Thymus (tissue), 11 donors: ENCODE measurements at regions not wholly inside any gene's neighbourhood (a gene's known extent, or its start where the extent isn't known, plus 50 kb on each side); places are given as distances from the start of the nearest gene placed in this dataset.
"Not testable (repeated sequence)": the region's sequence is repeated elsewhere in the genome, so short reads cannot be mapped to it uniquely, and the experiment has no call there.

Experiments used
- DNase-seq, 9 donors: peaks; one replicate each; pipeline ENCODE4 v3.0.0-alpha.2; 2013; ENCODE audit warnings: low spot score in 9 of 9, low read depth in 6 of 9, missing footprints in 1 of 9
- H3K27ac ChIP-seq, 2 donors: one replicate each; pipeline ENCODE4 v1.5.1; 2013; ENCODE audit warnings: control low read depth in 1 of 2, low read depth in 1 of 2, low read length in 1 of 2, mild to moderate bottlenecking in 1 of 2, moderate library complexity in 1 of 2
- H3K27me3 ChIP-seq, 2 donors: one replicate each; pipeline ENCODE4 v1.5.1; 2013; ENCODE audit warnings: low read length in 1 of 2; ENCODE audit not compliant: control insufficient read depth in 2 of 2, insufficient read depth in 1 of 2
- H3K36me3 ChIP-seq, 2 donors: one replicate each; pipeline ENCODE4 v1.5.1; 2013; ENCODE audit warnings: low read length in 1 of 2, mild to moderate bottlenecking in 1 of 2, moderate library complexity in 1 of 2; ENCODE audit not compliant: control insufficient read depth in 2 of 2, insufficient read depth in 2 of 2
- H3K4me1 ChIP-seq, 2 donors: one replicate each; pipeline ENCODE4 v1.5.1; 2013; ENCODE audit warnings: low read length in 2 of 2; ENCODE audit not compliant: control insufficient read depth in 2 of 2, insufficient read depth in 2 of 2
- H3K4me3 ChIP-seq, 2 donors: one replicate each; pipeline ENCODE4 v1.5.1; 2013; ENCODE audit warnings: low read length in 2 of 2, control low read depth in 1 of 2, mild to moderate bottlenecking in 1 of 2
- H3K9me3 ChIP-seq, 2 donors: one replicate each; pipeline ENCODE4 v1.5.1; 2013; ENCODE audit warnings: low read length in 1 of 2, mild to moderate bottlenecking in 1 of 2; ENCODE audit not compliant: control insufficient read depth in 2 of 2, insufficient read depth in 1 of 2
- WGBS: extraction: QIAGEN DNeasy Blood & Tissue Kit; methylation state at CpG from one replicate; pipeline ENCODE4 v1.1.7; 2013; 5-methylcytosine and 5-hydroxymethylcytosine counted together
- donor health status: healthy.

DNA sequence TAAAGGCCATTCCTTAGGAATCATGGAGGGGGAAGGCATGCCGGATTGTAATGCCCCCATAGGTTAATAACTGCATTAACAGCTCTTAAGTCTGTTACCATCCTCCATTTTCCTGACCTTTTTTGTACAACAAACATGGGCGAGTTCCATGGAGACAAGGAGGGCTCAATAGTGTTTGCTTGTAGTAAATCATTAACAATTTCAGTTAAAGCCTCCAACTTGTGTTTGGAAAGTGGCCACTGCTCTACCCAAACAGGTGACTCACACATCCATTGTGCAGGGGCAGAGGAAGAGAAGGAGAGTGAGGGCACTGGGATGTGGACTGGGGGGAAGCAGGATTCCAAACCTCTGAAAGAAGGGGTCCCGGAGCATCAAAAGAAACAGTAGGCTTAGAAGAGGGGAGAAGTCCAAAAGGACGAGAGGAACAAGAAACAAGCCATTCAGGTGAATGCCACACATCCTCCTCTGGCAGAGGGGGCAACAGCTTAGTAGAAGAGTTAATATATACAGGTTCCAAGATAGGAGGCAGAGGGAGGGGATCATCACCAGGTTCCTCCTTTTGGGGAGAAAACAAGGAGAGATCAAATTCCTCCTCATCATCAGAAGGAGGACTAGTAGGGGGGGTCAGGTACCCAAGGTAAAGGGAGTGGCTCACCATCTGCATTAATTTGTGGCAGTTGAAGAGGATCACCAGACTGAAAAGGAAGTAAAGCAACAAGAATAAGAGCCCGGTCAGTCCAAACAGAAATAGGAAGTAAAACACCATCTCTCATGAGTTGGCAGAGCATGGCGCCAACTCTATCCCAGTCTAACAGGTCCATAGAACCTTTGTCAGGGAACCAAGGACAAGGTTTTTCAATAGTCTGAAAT, 189.4 kb upstream of the RAI14 start:
- H3K27me3 ChIP-seq, H3K36me3 ChIP-seq, H3K4me3 ChIP-seq, H3K9me3 ChIP-seq, H3K27ac ChIP-seq, H3K4me1 ChIP-seq, DNase-seq: not testable (repeated sequence)
- 81% methylated on average over 6 of the region's 6 CpGs for WGBS

DNA sequence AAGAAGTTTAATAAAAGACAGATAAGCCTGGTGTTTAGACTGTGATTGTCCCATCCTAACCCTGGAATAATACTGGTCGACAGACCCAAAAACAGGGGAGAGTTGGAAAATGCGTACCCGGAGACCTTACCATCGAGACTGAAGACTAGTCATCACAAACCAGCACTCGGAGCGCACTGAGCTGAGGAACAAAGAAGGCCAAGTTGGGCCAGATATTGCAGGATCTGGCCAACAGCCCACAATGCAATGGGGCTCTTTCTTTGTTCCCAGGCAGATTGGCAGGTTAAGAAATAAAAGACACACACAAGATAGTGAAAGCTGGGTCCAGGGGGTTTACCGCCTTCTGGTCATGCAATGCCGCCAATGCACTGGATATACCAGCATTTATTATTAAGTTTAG, 188.7 kb upstream of the RAI14 start:
- Histone ChIP-seq H3K36me3 (no peaks in the 10 kb centered on the region), H3K27me3 (no peaks in the 10 kb centered on the region), H3K27ac (no peak overlapping the region), H3K4me3 (no peak overlapping the region), H3K4me1 (no peaks in the 10 kb centered on the region), H3K9me3 (no peaks in the 10 kb centered on the region)
- no peak for DNase-seq
- WGBS, result 89% methylated on average over 8 of the region's 8 CpGs

DNA sequence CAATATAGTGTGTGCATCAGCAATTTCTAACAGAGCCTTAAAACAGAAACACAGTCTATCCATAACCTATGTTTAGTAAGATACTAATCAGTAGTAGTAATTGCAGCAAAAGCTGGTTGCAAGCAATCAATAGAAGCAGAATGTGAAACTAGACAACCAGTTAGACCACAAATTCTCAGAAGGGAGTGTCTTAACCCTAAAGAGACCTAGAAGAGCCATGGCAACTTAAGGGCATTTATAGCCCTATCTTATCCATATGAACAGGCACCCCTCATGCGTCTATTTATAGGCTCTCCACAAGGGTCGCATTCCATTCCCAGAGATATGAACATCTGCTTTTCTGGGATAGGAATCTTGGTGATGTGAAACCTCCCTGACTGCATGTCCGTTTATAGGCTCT, 188.1 kb upstream of the RAI14 start:
- WGBS, result 77% methylated on average over 3 of the region's 3 CpGs
- H3K36me3 ChIP-seq, H3K9me3 ChIP-seq, DNase-seq, H3K27ac ChIP-seq, H3K4me3 ChIP-seq, H3K27me3 ChIP-seq, H3K4me1 ChIP-seq: not testable (repeated sequence)

- no peak for DNase-seq
- Histone ChIP-seq H3K4me1 (no peaks in the 10 kb centered on the region), H3K27ac (no peak overlapping the region), H3K4me3 (no peak overlapping the region), H3K36me3 (no peaks in the 10 kb centered on the region), H3K27me3 (no peaks in the 10 kb centered on the region), H3K9me3 (no peaks in the 10 kb centered on the region)
- WGBS, result 93% methylated on average over 3 of the region's 3 CpGs
These were observed 186.2 kb upstream of the RAI14 start for GRCh38 chr5:34469971-34470370.

GRCh38 chr5:34474573-34475021, 181.5 kb upstream of the RAI14 start:
- H3K36me3 ChIP-seq, result no peaks in the 10 kb centered on the region
- H3K9me3 ChIP-seq, result no peaks in the 10 kb centered on the region
- no peak overlapping the region for H3K4me3 ChIP-seq
- DNase-seq, result peak in 5 of 9 donors; percentile 6 to 47 (median 28)
- peaks cover 0 to 2% of the 10 kb centered on the region in 2 donors for H3K27me3 ChIP-seq
- H3K27ac ChIP-seq, result no peak overlapping the region
- H3K4me1 ChIP-seq, result no peaks in the 10 kb centered on the region
- WGBS, result 54% methylated on average over 4 of the region's 4 CpGs

DNA sequence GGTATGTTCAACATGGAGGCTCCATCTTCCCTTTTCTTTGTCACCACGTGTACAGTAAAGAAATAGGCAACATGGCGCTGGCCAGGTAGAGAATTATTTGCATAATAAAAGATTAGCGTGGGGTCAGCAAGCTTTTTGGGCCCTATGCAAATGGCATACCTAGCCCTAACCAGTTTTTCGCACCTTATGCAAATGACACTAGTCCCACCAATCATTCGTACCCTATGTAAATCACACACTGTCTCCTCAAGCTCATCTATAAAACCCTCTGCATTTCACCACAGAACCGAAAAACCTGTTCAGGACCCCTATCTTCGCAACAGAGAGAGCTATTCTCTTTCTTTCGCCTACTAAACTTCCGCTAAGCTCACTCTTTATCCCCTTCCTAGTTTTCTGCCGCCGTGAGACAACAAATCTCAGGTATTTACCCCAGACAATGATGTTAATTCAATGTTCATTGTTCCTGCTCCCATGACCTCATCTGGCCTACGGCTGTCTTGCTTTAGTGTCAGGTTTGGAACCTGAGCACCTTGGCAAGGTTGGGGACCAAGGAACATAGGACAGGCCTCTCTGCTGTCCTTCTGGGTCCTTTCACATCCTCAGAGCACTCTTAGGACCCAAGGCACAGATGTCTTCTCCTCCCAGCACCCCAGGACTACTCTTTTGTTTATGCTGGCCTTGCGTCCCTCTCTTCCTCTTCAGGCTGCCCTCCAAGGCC, 180.7 kb upstream of the RAI14 start:
- H3K4me1 ChIP-seq, result no peaks in the 10 kb centered on the region
- no peaks in the 10 kb centered on the region for H3K9me3 ChIP-seq
- H3K27ac ChIP-seq, result no peak overlapping the region
- DNase-seq, result no peak
- peaks cover 0 to 2% of the 10 kb centered on the region in 2 donors for H3K27me3 ChIP-seq
- 94% methylated on average over 13 of the region's 13 CpGs for WGBS
- no peak overlapping the region for H3K4me3 ChIP-seq
- H3K36me3 ChIP-seq, result no peaks in the 10 kb centered on the region

DNA sequence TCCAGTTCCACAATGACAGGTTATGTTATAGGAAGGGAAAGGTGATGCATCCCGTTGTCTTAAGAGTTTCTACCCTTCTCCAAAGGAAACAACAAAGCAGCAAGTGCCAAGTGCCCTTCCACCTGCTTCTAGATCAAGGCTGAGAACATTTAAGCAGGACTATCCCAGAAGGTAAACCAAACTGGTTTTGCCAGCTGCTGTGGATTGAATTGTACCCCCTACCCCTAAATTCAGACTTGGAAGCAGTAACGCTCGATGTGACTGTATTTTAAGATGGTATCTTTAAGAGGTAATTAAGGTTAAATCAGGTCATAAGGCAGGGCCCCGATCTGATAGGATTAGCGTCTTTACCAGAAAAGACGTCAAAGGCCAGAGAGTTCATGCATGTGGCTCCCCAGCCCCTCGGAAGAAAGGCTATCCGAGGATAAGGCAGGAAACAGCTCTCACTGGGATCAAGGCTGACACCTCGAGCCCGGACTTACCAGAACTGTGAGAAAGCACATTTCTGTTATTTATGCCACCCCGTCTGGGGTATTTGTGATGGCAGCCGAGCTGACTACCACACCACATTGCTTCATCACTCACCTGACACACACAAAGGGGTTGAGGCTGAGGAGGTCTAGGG, 179.1 kb upstream of the RAI14 start:
- H3K27ac ChIP-seq, result no peak overlapping the region
- DNase-seq, result no peak
- H3K4me1 ChIP-seq, result no peaks in the 10 kb centered on the region
- H3K27me3 ChIP-seq, result peaks cover 0 to 2% of the 10 kb centered on the region in 2 donors
- H3K9me3 ChIP-seq, result no peaks in the 10 kb centered on the region
- 96% methylated on average over 12 of the region's 12 CpGs for WGBS
- H3K4me3 ChIP-seq, result no peak overlapping the region
- no peaks in the 10 kb centered on the region for H3K36me3 ChIP-seq

DNA sequence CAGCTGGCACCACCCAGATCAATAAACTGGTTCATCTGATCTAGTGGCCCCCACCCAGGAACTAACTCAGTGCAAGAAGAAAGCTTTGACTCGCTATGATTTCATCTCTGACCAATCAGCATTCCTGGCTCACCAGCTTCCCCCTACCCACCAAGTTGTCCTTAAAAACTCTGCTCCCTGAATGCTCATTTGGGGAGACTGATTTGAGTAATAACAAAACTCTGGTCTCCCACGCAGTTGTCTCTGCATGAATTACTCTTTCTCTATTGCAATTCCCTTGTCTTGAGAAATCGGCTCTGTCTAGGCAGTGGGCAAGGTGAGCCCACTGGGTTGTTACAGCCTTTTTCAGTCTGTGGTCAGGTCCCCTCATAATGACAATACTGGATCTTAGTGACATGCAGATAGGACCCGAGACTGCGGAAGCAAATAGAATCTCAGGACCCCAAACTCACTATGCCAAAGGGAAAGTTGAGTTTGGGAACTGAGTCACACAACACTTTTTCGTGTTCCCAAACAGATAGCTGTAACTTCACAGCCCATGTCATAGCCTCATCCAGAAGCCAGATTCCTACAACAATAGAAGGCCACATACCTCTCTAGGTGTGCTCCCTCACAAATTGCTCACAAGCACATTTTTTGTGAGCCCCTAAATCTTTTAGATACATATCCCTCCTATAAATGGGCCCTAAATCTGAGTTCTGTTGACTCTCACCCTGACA, 175.2 kb upstream of the RAI14 start:
- Histone ChIP-seq H3K27ac (no peak overlapping the region), H3K4me3 (no peak overlapping the region), H3K27me3 (peaks cover 0 to 2% of the 10 kb centered on the region in 2 donors), H3K36me3 (no peaks in the 10 kb centered on the region), H3K9me3 (no peaks in the 10 kb centered on the region), H3K4me1 (no peaks in the 10 kb centered on the region)
- 89% methylated on average over 6 of the region's 6 CpGs for WGBS
- no peak for DNase-seq
